GM19023 (cell line): ENCODE measurements at regions not wholly inside any gene's neighbourhood (a gene's known extent, or its start where the extent isn't known, plus 50 kb on each side); places are given as distances from the start of the nearest gene placed in this dataset.

ENCODE experiments used
- ATAC-seq: cut with Tn5 transposase; IDR thresholded peaks from one replicate; pipeline ENCODE4 v1.9.1; 2021; ENCODE audit warnings: mild to moderate bottlenecking, moderate library complexity; ENCODE audit not compliant: unreplicated experiment

GRCh38 chr2:37471104-37471503 lies 126.7 kb downstream of the QPCT start:
- no peak for ATAC-seq

- no peak for ATAC-seq
These were observed 127.6 kb downstream of the QPCT start for GRCh38 chr2:37471994-37472393.

GRCh38 chr2:37472959-37473358 lies 128.5 kb downstream of the QPCT start:
- ATAC-seq = no peak

- ATAC-seq = no peak
These were observed 132.0 kb downstream of the QPCT start for GRCh38 chr2:37476411-37476810.

- ATAC-seq = no peak
These were observed 133.5 kb downstream of the QPCT start for GRCh38 chr2:37477921-37478320.

- ATAC-seq = no peak
These were observed 136.8 kb downstream of the QPCT start for GRCh38 chr2:37481244-37481643.

- ATAC-seq = no peak
These were observed 144.6 kb downstream of the QPCT start for GRCh38 chr2:37489041-37489456.

- no peak for ATAC-seq
These were observed 145.1 kb downstream of the QPCT start for GRCh38 chr2:37489536-37489935.

GRCh38 chr2:37493425-37493824 lies 149.0 kb downstream of the QPCT start:
- no peak for ATAC-seq

GRCh38 chr2:37499113-37499512 lies 154.7 kb downstream of the QPCT start:
- no peak for ATAC-seq

- ATAC-seq = no peak
These were observed 155.6 kb downstream of the QPCT start for GRCh38 chr2:37500031-37500430.

GRCh38 chr2:37501113-37501512 lies 156.7 kb downstream of the QPCT start:
- no peak for ATAC-seq

GRCh38 chr2:37506407-37507050 lies 162.1 kb downstream of the QPCT start:
- ATAC-seq = no peak

- ATAC-seq = no peak
These were observed 162.6 kb downstream of the QPCT start for GRCh38 chr2:37507051-37507410.

GRCh38 chr2:37507703-37508102 lies 163.3 kb downstream of the QPCT start:
- no peak for ATAC-seq

GRCh38 chr2:37512971-37513370 lies 158.5 kb downstream of the CDC42EP3 start:
- ATAC-seq = no peak

GRCh38 chr2:37523814-37524362 lies 147.6 kb downstream of the CDC42EP3 start:
- no peak for ATAC-seq

GRCh38 chr2:37526323-37526722 lies 145.1 kb downstream of the CDC42EP3 start:
- ATAC-seq = no peak

GRCh38 chr2:37526856-37527255 lies 144.6 kb downstream of the CDC42EP3 start:
- no peak for ATAC-seq

- no peak for ATAC-seq
These were observed 144.1 kb downstream of the CDC42EP3 start for GRCh38 chr2:37527361-37527760.

GRCh38 chr2:37529830-37530415 lies 141.5 kb downstream of the CDC42EP3 start:
- no peak for ATAC-seq

GRCh38 chr2:37532503-37532902 lies 138.9 kb downstream of the CDC42EP3 start:
- no peak for ATAC-seq

GRCh38 chr2:37537316-37537715 lies 134.1 kb downstream of the CDC42EP3 start:
- no peak for ATAC-seq
